Gastrocnemius medialis (tissue), 4 donors: ENCODE measurements at regions not wholly inside any gene's neighbourhood (a gene's known extent, or its start where the extent isn't known, plus 50 kb on each side); places are given as distances from the start of the nearest gene placed in this dataset.

Experiments used
- CTCF ChIP-seq, 5 experiments: fragments of 450-650 bp in 3 of 5; fragments of 200-600 bp in 2 of 5; sonication (generic) in 2 of 5; IDR thresholded peaks in 4 of 5; conservative IDR thresholded peaks in 1 of 5; 1 replicate in 4 of 5; 2 replicates in 1 of 5; pipeline ENCODE4 v1.5.1; 2016 to 2019; ENCODE audit warnings: antibody characterized with exemption in 5 of 5, mild to moderate bottlenecking in 3 of 5, moderate library complexity in 3 of 5
- POLR2A ChIP-seq, 2 donors: fragments of 450-650 bp; IDR thresholded peaks; one replicate each; pipeline ENCODE4 v1.6.1; 2017; ENCODE audit warnings: antibody characterized with exemption in 2 of 2, mild to moderate bottlenecking in 2 of 2, moderate library complexity in 2 of 2

GRCh38 chr12:102539651-102540553 lies 59.5 kb upstream of the IGF1 start:
- TF ChIP-seq CTCF (IDR thresholded peaks at IDR 0.05 in 4 of 5, conservative IDR thresholded peaks at IDR 0.05 in 1 of 5) (no peak), POLR2A (IDR thresholded peaks at IDR 0.05) (no peak)
